Naive B cell (primary cell): ENCODE measurements at regions not wholly inside any gene's neighbourhood (a gene's known extent, or its start where the extent isn't known, plus 50 kb on each side); places are given as distances from the start of the nearest gene placed in this dataset.

Experiments used
- ATAC-seq, 2 donors: fragments of 150-1000 bp; cut with Tn5 transposase; 2 replicates each; pipeline ENCODE4 v1.10.0; 2021; ENCODE audit warnings: low read depth in 2 of 2, mild to moderate bottlenecking in 2 of 2, moderate library complexity in 2 of 2
- DNase-seq: peaks from one replicate; pipeline ENCODE4 v3.0.0; 2022
- H3K27ac Mint-ChIP-seq, 6 donors: one replicate each; pipeline ENCODE4 v1.8.0; 2020 to 2022; ENCODE audit warnings: mild to moderate bottlenecking in 6 of 6, mixed read lengths in 6 of 6, moderate library complexity in 5 of 6, inconsistent platforms in 2 of 6
- H3K27me3 Mint-ChIP-seq, 3 donors: one replicate each; pipeline ENCODE4 v1.8.0; 2021 to 2022; ENCODE audit warnings: mixed read lengths in 3 of 3, mild to moderate bottlenecking in 1 of 3
- H3K36me3 Mint-ChIP-seq, 2 donors: one replicate each; pipeline ENCODE4 v1.8.0; 2020 to 2022; ENCODE audit warnings: mixed read lengths in 2 of 2, inconsistent platforms in 1 of 2, mild to moderate bottlenecking in 1 of 2
- H3K4me1 Mint-ChIP-seq, 3 donors: one replicate each; pipeline ENCODE4 v1.8.0; 2020 to 2022; ENCODE audit warnings: mixed read lengths in 3 of 3, inconsistent platforms in 1 of 3, mild to moderate bottlenecking in 1 of 3, moderate library complexity in 1 of 3
- H3K4me3 Mint-ChIP-seq, 8 donors: one replicate each; pipeline ENCODE4 v1.8.0; 2020 to 2022; ENCODE audit warnings: mild to moderate bottlenecking in 8 of 8, mixed read lengths in 8 of 8, moderate library complexity in 8 of 8, inconsistent platforms in 2 of 8
- H3K9me3 Mint-ChIP-seq, 7 donors: one replicate each; pipeline ENCODE4 v1.8.0; 2020 to 2022; ENCODE audit warnings: mixed read lengths in 7 of 7, mild to moderate bottlenecking in 5 of 7, inconsistent platforms in 2 of 7, moderate library complexity in 1 of 7

GRCh38 chr11:26777372-26777808, 55.5 kb upstream of the SLC5A12 start:
- Mint-ChIP-seq H3K36me3 (no peaks in the 10 kb centered on the region), H3K4me3 (no peak overlapping the region), H3K27ac (no peak overlapping the region), H3K4me1 (no peaks in the 10 kb centered on the region), H3K27me3 (no peaks in the 10 kb centered on the region), H3K9me3 (no peaks in the 10 kb centered on the region)
- ATAC-seq (no peak), DNase-seq (no peak)

- Mint-ChIP-seq H3K27me3 (no peaks in the 10 kb centered on the region), H3K4me3 (no peak overlapping the region), H3K9me3 (peaks cover 0 to 4% (median 2%) of the 10 kb centered on the region in 7 donors), H3K36me3 (no peaks in the 10 kb centered on the region), H3K27ac (no peak overlapping the region), H3K4me1 (no peaks in the 10 kb centered on the region)
- ATAC-seq (no peak), DNase-seq (no peak)
These were observed 56.3 kb upstream of the SLC5A12 start for GRCh38 chr11:26778000-26778757.

GRCh38 chr11:26779074-26779865, 57.4 kb upstream of the SLC5A12 start:
- Mint-ChIP-seq H3K9me3 (peaks cover 7 to 14% (median 13%) of the 10 kb centered on the region in 7 donors), H3K4me3 (no peak overlapping the region), H3K36me3 (no peaks in the 10 kb centered on the region), H3K4me1 (no peaks in the 10 kb centered on the region), H3K27ac (no peak overlapping the region), H3K27me3 (no peaks in the 10 kb centered on the region)
- DNase-seq (no peak), ATAC-seq (no peak)

GRCh38 chr11:26780376-26781085, 58.7 kb upstream of the SLC5A12 start:
- no peaks in the 10 kb centered on the region for H3K4me1 Mint-ChIP-seq
- H3K27me3 Mint-ChIP-seq: no peaks in the 10 kb centered on the region
- H3K4me3 Mint-ChIP-seq: no peak overlapping the region
- no peak for DNase-seq
- H3K36me3 Mint-ChIP-seq: no peaks in the 10 kb centered on the region
- peaks cover 8 to 21% (median 16%) of the 10 kb centered on the region in 7 donors for H3K9me3 Mint-ChIP-seq
- ATAC-seq: no peak
- H3K27ac Mint-ChIP-seq: no peak overlapping the region

GRCh38 chr11:26782220-26782965, 60.5 kb upstream of the SLC5A12 start:
- ATAC-seq: no peak
- Mint-ChIP-seq H3K27ac (no peak overlapping the region), H3K36me3 (no peaks in the 10 kb centered on the region), H3K9me3 (peaks cover 8 to 24% (median 22%) of the 10 kb centered on the region in 7 donors), H3K4me1 (no peaks in the 10 kb centered on the region), H3K27me3 (no peaks in the 10 kb centered on the region), H3K4me3 (no peak overlapping the region)
- no peak for DNase-seq

GRCh38 chr11:26783997-26784396, 62.1 kb upstream of the SLC5A12 start:
- Mint-ChIP-seq H3K27me3 (no peaks in the 10 kb centered on the region), H3K4me1 (no peaks in the 10 kb centered on the region), H3K4me3 (no peak overlapping the region), H3K36me3 (no peaks in the 10 kb centered on the region), H3K27ac (no peak overlapping the region), H3K9me3 (peaks cover 8 to 24% (median 22%) of the 10 kb centered on the region in 7 donors)
- DNase-seq (no peak), ATAC-seq (no peak)

- Mint-ChIP-seq H3K36me3 (no peaks in the 10 kb centered on the region), H3K4me1 (no peaks in the 10 kb centered on the region), H3K27ac (no peak overlapping the region), H3K9me3 (peaks cover 0 to 13% (median 6%) of the 10 kb centered on the region in 7 donors), H3K4me3 (no peak overlapping the region), H3K27me3 (no peaks in the 10 kb centered on the region)
- ATAC-seq: no peak
- no peak for DNase-seq
These were observed 68.9 kb upstream of the SLC5A12 start for GRCh38 chr11:26790738-26791137.

GRCh38 chr11:26792941-26793340, 71.1 kb upstream of the SLC5A12 start:
- DNase-seq (no peak), ATAC-seq (no peak)
- H3K36me3 Mint-ChIP-seq: no peaks in the 10 kb centered on the region
- no peak overlapping the region for H3K4me3 Mint-ChIP-seq
- no peaks in the 10 kb centered on the region for H3K27me3 Mint-ChIP-seq
- H3K4me1 Mint-ChIP-seq: no peaks in the 10 kb centered on the region
- no peak overlapping the region for H3K27ac Mint-ChIP-seq
- H3K9me3 Mint-ChIP-seq: peaks cover 0 to 6% (median 2%) of the 10 kb centered on the region in 7 donors

- H3K36me3 Mint-ChIP-seq: no peaks in the 10 kb centered on the region
- H3K27ac Mint-ChIP-seq: no peak overlapping the region
- DNase-seq (no peak), ATAC-seq (no peak)
- H3K27me3 Mint-ChIP-seq: no peaks in the 10 kb centered on the region
- H3K4me3 Mint-ChIP-seq: no peak overlapping the region
- peaks cover 0 to 6% (median 2%) of the 10 kb centered on the region in 7 donors for H3K9me3 Mint-ChIP-seq
- H3K4me1 Mint-ChIP-seq: no peaks in the 10 kb centered on the region
These were observed 71.6 kb upstream of the SLC5A12 start for GRCh38 chr11:26793487-26793886.

- Mint-ChIP-seq H3K27me3 (no peaks in the 10 kb centered on the region), H3K4me1 (no peaks in the 10 kb centered on the region), H3K36me3 (no peaks in the 10 kb centered on the region), H3K4me3 (no peak overlapping the region), H3K9me3 (peaks cover 0 to 13% (median 1%) of the 10 kb centered on the region in 7 donors), H3K27ac (no peak overlapping the region)
- ATAC-seq (no peak), DNase-seq (no peak)
These were observed 79.7 kb upstream of the SLC5A12 start for GRCh38 chr11:26801601-26802000.

GRCh38 chr11:26805001-26805400, 83.1 kb upstream of the SLC5A12 start:
- H3K4me1 Mint-ChIP-seq: no peaks in the 10 kb centered on the region
- no peak overlapping the region for H3K4me3 Mint-ChIP-seq
- H3K27me3 Mint-ChIP-seq: no peaks in the 10 kb centered on the region
- no peak overlapping the region for H3K27ac Mint-ChIP-seq
- peaks cover 0 to 13% (median 2%) of the 10 kb centered on the region in 7 donors for H3K9me3 Mint-ChIP-seq
- DNase-seq (no peak), ATAC-seq (no peak)
- no peaks in the 10 kb centered on the region for H3K36me3 Mint-ChIP-seq

- Mint-ChIP-seq H3K4me3 (no peak overlapping the region), H3K4me1 (no peaks in the 10 kb centered on the region), H3K36me3 (no peaks in the 10 kb centered on the region), H3K9me3 (peaks cover 0 to 13% (median 2%) of the 10 kb centered on the region in 7 donors), H3K27ac (no peak overlapping the region), H3K27me3 (no peaks in the 10 kb centered on the region)
- DNase-seq: no peak
- ATAC-seq: no peak
These were observed 84.4 kb upstream of the SLC5A12 start for GRCh38 chr11:26806219-26806618.

- Mint-ChIP-seq H3K4me3 (no peak overlapping the region), H3K36me3 (peaks cover 0 to 8% of the 10 kb centered on the region in 2 donors), H3K9me3 (peaks cover 18 to 35% (median 26%) of the 10 kb centered on the region in 7 donors), H3K27ac (peak overlapping the region in 1 of 6 donors; percentile 78), H3K4me1 (no peaks in the 10 kb centered on the region), H3K27me3 (no peaks in the 10 kb centered on the region)
- DNase-seq (no peak), ATAC-seq (no peak)
These were observed 98.9 kb upstream of the SLC5A12 start for GRCh38 chr11:26820739-26821138.
